Heart right ventricle (tissue), 16 donors: ENCODE measurements at regions not wholly inside any gene's neighbourhood (a gene's known extent, or its start where the extent isn't known, plus 50 kb on each side); places are given as distances from the start of the nearest gene placed in this dataset.
A peak's percentile ranks its signal among the peaks of the same experiment; 100 is the strongest.

Experiments
- ATAC-seq, 8 donors: fragments of 200-7000 bp; cut with Tn5 transposase; one replicate each; pipeline ENCODE4 v1.9.1; 2020; ENCODE audit warnings: mild to moderate bottlenecking in 8 of 8, moderate library complexity in 8 of 8, moderate number of reproducible peaks in 1 of 8
- DNase-seq, 2 donors: peaks; one replicate each; pipeline ENCODE4 v3.0.0-alpha.2; 2020
- H3K27ac ChIP-seq, 10 donors: fragments of 200-600 bp; sonication (generic) in 2 of 10; one replicate each; pipeline versions ENCODE4 v1.5.0 to v1.8.0; 2020 to 2022; ENCODE audit warnings: mild to moderate bottlenecking in 3 of 10
- H3K27me3 ChIP-seq, 7 donors: fragments of 200-600 bp; one replicate each; pipeline ENCODE4 v1.8.0; 2021 to 2022; ENCODE audit warnings: mild to moderate bottlenecking in 2 of 7
- H3K36me3 ChIP-seq, 9 donors: fragments of 200-600 bp; sonication (generic) in 1 of 9; one replicate each; pipeline versions ENCODE4 v1.5.0 to v1.8.0; 2020 to 2022; ENCODE audit warnings: mild to moderate bottlenecking in 2 of 9
- H3K4me1 ChIP-seq, 9 donors: fragments of 200-600 bp; sonication (generic) in 1 of 9; one replicate each; pipeline versions ENCODE4 v1.5.0 to v1.8.0; 2020 to 2022; ENCODE audit warnings: mild to moderate bottlenecking in 4 of 9
- H3K4me3 ChIP-seq, 10 donors: fragments of 200-600 bp; sonication (generic) in 2 of 10; one replicate each; pipeline versions ENCODE4 v1.5.0 to v1.8.0; 2020 to 2022; ENCODE audit warnings: mild to moderate bottlenecking in 7 of 10, moderate library complexity in 2 of 10
- H3K9me3 ChIP-seq, 11 donors: fragments of 200-600 bp in 10 of 11; sonication (generic) in 2 of 11; one replicate each; pipeline versions ENCODE4 v1.5.0 to v1.8.0; 2013 to 2022; ENCODE audit warnings: mild to moderate bottlenecking in 2 of 11, control low read depth in 1 of 11, moderate library complexity in 1 of 11
- WGBS, 2 donors: extraction: QIAGEN DNeasy Blood & Tissue Kit; methylation state at CpG; one replicate each; pipeline ENCODE4 v1.1.7; 2013; ENCODE audit warnings: inconsistent platforms in 1 of 2; 5-methylcytosine and 5-hydroxymethylcytosine counted together
- intact Hi-C, 10 donors: fragments of 100-400 bp; cut with DNase I; formaldehyde crosslinking; loops; one replicate each; pipeline versions ENCODE4 v1.11.1 to v1.14.2; 2022
- TF ChIP-seq, protein P1 (sequence below), 9 donors: fragments of 200-600 bp; sonication (generic) in 2 of 9; IDR thresholded peaks; one replicate each; pipeline versions ENCODE4 v1.5.0 to v1.8.0; 2021 to 2022; ENCODE audit warnings: antibody characterized with exemption in 9 of 9, mild to moderate bottlenecking in 5 of 9, moderate library complexity in 1 of 9
- donor health status: Arrhythmogenic right ventricular cardiomyopathy.
- donor health status: ischemic (EF 13 %, LVEDD 7.1; RV severe dilation, severe dysfunction).
- donor health status: healthy with polysubstance abuse.
- donor health status: DM: no; HTN: yes; CAD: no.
- donor health status: DM: no; HTN: no; CAD: no.
- donor health status: ischemic (EF 25% LVEDD 6.9; RV normal size, moderate dysfunction).
- donor health status: ischemic (EF 25% LVEDD 5.7; RV mildly dilated, moderate dysfunction).
- donor health status: healthy.
- donor health status: DM: yes; HTN: yes; CAD: no.
- donor health status: Ischemic cardiomyopathy.
- donor health status: ischemic (EF 35%, LVEDD 5.7; RV mildly dilated, moderate dysfunction).
- donor health status: nonischemic (EF 11% LVEDD 7.7; RV severe dilation, severe dysfunction).
- donor health status: DM: yes; HTN: yes; CAD: no.
- donor health status: PGD.
- donor health status: ischemic (EF 29% LVEDD 5.4; RV normal size, mild dysfunction).
- donor health status: nonischemic (EF 23%, LVEDD 6.1; RV moderate dilation, normal function).

GRCh38 chr9:6098431-6098830 is 83.0 kb upstream of the RANBP6 start:
- intact Hi-C loops = no loop called here
- no peaks in the 10 kb centered on the region for H3K36me3 ChIP-seq
- no peaks in the 10 kb centered on the region for H3K9me3 ChIP-seq
- no peaks in the 10 kb centered on the region for H3K4me1 ChIP-seq
- TF ChIP-seq, protein P1, sequence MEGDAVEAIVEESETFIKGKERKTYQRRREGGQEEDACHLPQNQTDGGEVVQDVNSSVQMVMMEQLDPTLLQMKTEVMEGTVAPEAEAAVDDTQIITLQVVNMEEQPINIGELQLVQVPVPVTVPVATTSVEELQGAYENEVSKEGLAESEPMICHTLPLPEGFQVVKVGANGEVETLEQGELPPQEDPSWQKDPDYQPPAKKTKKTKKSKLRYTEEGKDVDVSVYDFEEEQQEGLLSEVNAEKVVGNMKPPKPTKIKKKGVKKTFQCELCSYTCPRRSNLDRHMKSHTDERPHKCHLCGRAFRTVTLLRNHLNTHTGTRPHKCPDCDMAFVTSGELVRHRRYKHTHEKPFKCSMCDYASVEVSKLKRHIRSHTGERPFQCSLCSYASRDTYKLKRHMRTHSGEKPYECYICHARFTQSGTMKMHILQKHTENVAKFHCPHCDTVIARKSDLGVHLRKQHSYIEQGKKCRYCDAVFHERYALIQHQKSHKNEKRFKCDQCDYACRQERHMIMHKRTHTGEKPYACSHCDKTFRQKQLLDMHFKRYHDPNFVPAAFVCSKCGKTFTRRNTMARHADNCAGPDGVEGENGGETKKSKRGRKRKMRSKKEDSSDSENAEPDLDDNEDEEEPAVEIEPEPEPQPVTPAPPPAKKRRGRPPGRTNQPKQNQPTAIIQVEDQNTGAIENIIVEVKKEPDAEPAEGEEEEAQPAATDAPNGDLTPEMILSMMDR (IDR thresholded peaks at IDR 0.05) = no peak
- ATAC-seq (no peak), DNase-seq (no peak)
- no peak overlapping the region for H3K27ac ChIP-seq
- 59 to 74% methylated on average over 1 of the region's 1 CpG for WGBS, 2 donors
- H3K4me3 ChIP-seq = no peak overlapping the region
- H3K27me3 ChIP-seq = no peaks in the 10 kb centered on the region

DNA sequence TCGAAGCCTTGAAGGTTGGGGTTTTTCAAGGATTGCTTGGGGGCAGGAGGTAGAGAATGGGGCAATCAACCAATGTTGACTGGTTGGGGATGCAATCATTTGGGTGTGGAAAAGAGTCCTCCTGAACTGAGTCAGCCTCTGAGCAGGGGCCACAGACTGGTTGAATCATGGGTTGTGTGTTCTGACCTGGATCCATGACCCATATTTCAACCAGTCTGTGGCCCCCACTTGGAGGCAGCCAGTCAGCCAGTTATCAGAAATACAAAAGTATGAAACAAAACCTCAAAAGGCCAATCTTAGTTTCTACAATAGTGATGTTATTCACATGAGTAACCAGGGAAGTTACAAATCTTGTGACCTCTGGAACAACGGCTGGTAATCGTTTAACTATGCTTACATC is 81.4 kb upstream of the RANBP6 start:
- Histone ChIP-seq H3K9me3 (no peaks in the 10 kb centered on the region), H3K4me3 (no peak overlapping the region), H3K36me3 (no peaks in the 10 kb centered on the region), H3K4me1 (no peaks in the 10 kb centered on the region), H3K27ac (no peak overlapping the region), H3K27me3 (no peaks in the 10 kb centered on the region)
- WGBS, 2 donors = 68 to 92% methylated on average over 3 of the region's 3 CpGs
- TF ChIP-seq, protein P1 (IDR thresholded peaks at IDR 0.05) = no peak
- DNase-seq (no peak), ATAC-seq (no peak)
- intact Hi-C loops = no loop called here

DNA sequence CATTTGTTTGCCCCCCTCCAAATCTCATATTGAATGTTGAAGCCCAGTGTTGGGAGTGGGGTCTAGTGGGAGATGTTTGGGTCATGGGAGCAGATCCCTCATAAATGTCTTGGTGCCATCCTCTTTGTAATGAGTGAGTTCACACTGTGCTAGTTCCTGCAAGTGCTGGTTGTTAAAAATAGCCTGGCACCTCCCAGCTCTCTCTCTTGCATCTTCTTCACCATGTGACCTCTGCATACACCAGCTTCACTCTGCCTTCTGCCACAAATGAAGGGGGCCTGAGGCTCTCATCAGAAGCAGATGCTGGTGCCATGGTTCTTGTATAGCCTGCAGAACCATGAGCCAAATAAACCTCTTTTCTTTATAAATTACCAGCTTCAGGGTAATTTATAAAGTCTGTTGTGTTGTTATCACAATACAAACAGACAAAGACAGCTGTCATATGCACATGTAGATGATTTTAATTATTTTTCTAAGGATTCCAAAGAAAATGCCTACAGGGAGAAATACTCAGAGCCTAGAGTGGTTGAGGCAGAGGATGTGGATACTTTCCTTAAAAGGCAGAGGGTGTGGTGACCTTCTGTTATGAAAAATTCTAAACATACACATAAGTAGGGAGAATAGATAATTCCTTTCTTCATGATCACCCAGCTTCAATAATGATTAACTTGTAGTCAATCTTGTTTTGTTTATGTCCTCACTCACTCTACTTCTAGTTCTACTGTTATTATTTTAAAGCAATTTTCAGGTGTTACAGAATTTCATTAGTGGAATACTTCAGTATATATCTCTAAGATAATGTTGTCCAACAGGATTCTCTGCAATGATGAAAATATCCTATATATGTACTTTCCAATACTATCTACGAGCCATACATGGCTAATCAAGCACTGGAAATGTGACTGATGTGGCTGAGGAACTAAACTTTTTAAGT is 75.1 kb upstream of the RANBP6 start:
- Histone ChIP-seq H3K9me3 (no peaks in the 10 kb centered on the region), H3K4me3 (no peak overlapping the region), H3K27ac (peak overlapping the region in 8 of 10 donors; percentile 25 to 67 (median 55)), H3K4me1 (peaks cover 0 to 13% (median 0%) of the 10 kb centered on the region in 9 donors), H3K36me3 (no peaks in the 10 kb centered on the region), H3K27me3 (no peaks in the 10 kb centered on the region)
- TF ChIP-seq, protein P1 (IDR thresholded peaks at IDR 0.05) = no peak
- DNase-seq (peak in 1 of 2 donors; percentile 18), ATAC-seq (peak in 7 of 8 donors; percentile 81 to 100 (median 97))
- intact Hi-C loops = no loop called here
- WGBS, 2 donors = 77 to 83% methylated on average over 1 of the region's 1 CpG

GRCh38 chr9:6089300-6089699 is 73.9 kb upstream of the RANBP6 start:
- Histone ChIP-seq H3K4me3 (no peak overlapping the region), H3K27me3 (no peaks in the 10 kb centered on the region), H3K4me1 (peaks cover 0 to 13% (median 0%) of the 10 kb centered on the region in 9 donors), H3K36me3 (no peaks in the 10 kb centered on the region), H3K9me3 (no peaks in the 10 kb centered on the region), H3K27ac (peak overlapping the region in 1 of 10 donors; percentile 59)
- ATAC-seq = no peak
- intact Hi-C loops = no loop called here
- 72 to 76% methylated on average over 1 of the region's 1 CpG for WGBS, 2 donors
- TF ChIP-seq, protein P1 (IDR thresholded peaks at IDR 0.05) = no peak
- DNase-seq = no peak
